CD14-positive monocyte (primary cell): ENCODE measurements at regions not wholly inside any gene's neighbourhood (a gene's known extent, or its start where the extent isn't known, plus 50 kb on each side); places are given as distances from the start of the nearest gene placed in this dataset.

Experiments used
- DNase-seq, 3 donors: peaks; one replicate each; pipeline ENCODE4 v3.0.0-alpha.2; 2011 to 2022
- H2AFZ ChIP-seq: 2 replicates; pipeline ENCODE4 v1.6.0; 2012; ENCODE audit warnings: mild to moderate bottlenecking, low read depth, low read length, inconsistent platforms; ENCODE audit not compliant: insufficient read depth, poor library complexity, severe bottlenecking
- H3K27ac ChIP-seq, 2 donors: 1 replicate in 1 of 2; 2 replicates in 1 of 2; pipeline ENCODE4 v1.5.1; 2012 to 2013; ENCODE audit warnings: low read length in 2 of 2, control low read depth in 1 of 2, inconsistent platforms in 1 of 2, low read depth in 1 of 2, mild to moderate bottlenecking in 1 of 2
- H3K27me3 ChIP-seq, 2 donors: one replicate each; pipeline versions ENCODE4 v1.6.0 to v1.6.1; 2011 to 2013; ENCODE audit warnings: low read length in 2 of 2; ENCODE audit not compliant: control insufficient read depth in 2 of 2, insufficient read depth in 2 of 2
- H3K36me3 ChIP-seq, 2 donors: replicated peaks in 1 of 2; 1 replicate in 1 of 2; 2 replicates in 1 of 2; pipeline versions ENCODE4 v1.5.1 to v1.6.1; 2012 to 2013; ENCODE audit warnings: low read length in 2 of 2, control low read depth in 1 of 2, inconsistent platforms in 1 of 2, mild to moderate bottlenecking in 1 of 2; ENCODE audit not compliant: insufficient read depth in 2 of 2, control insufficient read depth in 1 of 2
- H3K4me1 ChIP-seq, 2 donors: 1 replicate in 1 of 2; 2 replicates in 1 of 2; pipeline versions ENCODE4 v1.5.1 to v1.6.1; 2012 to 2013; ENCODE audit warnings: low read length in 2 of 2, control low read depth in 1 of 2, inconsistent platforms in 1 of 2, mild to moderate bottlenecking in 1 of 2, moderate library complexity in 1 of 2; ENCODE audit not compliant: insufficient read depth in 2 of 2, control insufficient read depth in 1 of 2
- H3K4me2 ChIP-seq: replicated peaks from 2 replicates; pipeline ENCODE3; 2012; ENCODE audit warnings: low read length, moderate library complexity, mild to moderate bottlenecking; ENCODE audit not compliant: poor library complexity, severe bottlenecking; ENCODE audit errors: extremely low read depth
- H3K4me3 ChIP-seq, 3 experiments: fragments of 200-600 bp in 1 of 3; sonication (generic) in 1 of 3; replicated peaks in 1 of 3; 1 replicate in 2 of 3; 2 replicates in 1 of 3; pipeline ENCODE4 v1.5.1; 2011 to 2013; ENCODE audit warnings: low read length in 3 of 3, mild to moderate bottlenecking in 3 of 3, control low read depth in 2 of 3, low read depth in 2 of 3, inconsistent platforms in 1 of 3, moderate library complexity in 1 of 3
- H3K79me2 ChIP-seq: 2 replicates; pipeline ENCODE4 v1.6.0; 2012; ENCODE audit warnings: mild to moderate bottlenecking, control low read depth, inconsistent platforms, low read length, moderate library complexity; ENCODE audit not compliant: insufficient read depth
- H3K9ac ChIP-seq: 2 replicates; pipeline ENCODE4 v1.6.0; 2017; ENCODE audit warnings: low read length, mild to moderate bottlenecking; ENCODE audit not compliant: insufficient read depth, poor library complexity, severe bottlenecking
- H3K9me3 ChIP-seq, 2 donors: replicated peaks in 1 of 2; 1 replicate in 1 of 2; 2 replicates in 1 of 2; pipeline versions ENCODE4 v1.5.1 to v1.6.1; 2012 to 2013; ENCODE audit warnings: low read length in 2 of 2, control low read depth in 1 of 2; ENCODE audit not compliant: control insufficient read depth in 1 of 2, insufficient read depth in 1 of 2
- H4K20me1 ChIP-seq: 2 replicates; pipeline ENCODE4 v1.6.0; 2012; ENCODE audit warnings: mild to moderate bottlenecking, low read length, control low read depth, moderate library complexity; ENCODE audit not compliant: insufficient read depth
- H3K27ac Mint-ChIP-seq, 7 donors: one replicate each; pipeline ENCODE4 v1.8.0; 2020; ENCODE audit warnings: mild to moderate bottlenecking in 7 of 7, mixed read lengths in 7 of 7, moderate library complexity in 6 of 7, inconsistent platforms in 2 of 7
- H3K27me3 Mint-ChIP-seq, 3 donors: one replicate each; pipeline ENCODE4 v1.8.0; 2021 to 2022; ENCODE audit warnings: low read depth in 3 of 3, mild to moderate bottlenecking in 3 of 3, mixed read lengths in 3 of 3, moderate library complexity in 3 of 3, inconsistent platforms in 1 of 3
- H3K36me3 Mint-ChIP-seq, 2 donors: one replicate each; pipeline ENCODE4 v1.8.0; 2020; ENCODE audit warnings: mixed read lengths in 2 of 2, inconsistent platforms in 1 of 2, mild to moderate bottlenecking in 1 of 2
- H3K4me1 Mint-ChIP-seq: one replicate; pipeline ENCODE4 v1.8.0; 2020; ENCODE audit warnings: mild to moderate bottlenecking, mixed read lengths
- H3K4me3 Mint-ChIP-seq, 2 donors: one replicate each; pipeline ENCODE4 v1.8.0; 2020; ENCODE audit warnings: mild to moderate bottlenecking in 2 of 2, mixed read lengths in 2 of 2, moderate library complexity in 1 of 2
- H3K9me3 Mint-ChIP-seq, 7 donors: one replicate each; pipeline ENCODE4 v1.8.0; 2020 to 2022; ENCODE audit warnings: mixed read lengths in 7 of 7, mild to moderate bottlenecking in 6 of 7, moderate library complexity in 6 of 7, inconsistent platforms in 2 of 7
- WGBS: methylation state at CpG from one replicate; pipeline ENCODE4 v1.1.5; 2013; ENCODE audit warnings: missing lambda C conversion rate; ENCODE audit not compliant: insufficient coverage; 5-methylcytosine and 5-hydroxymethylcytosine counted together
- intact Hi-C, 2 donors: fragments of 100-400 bp; cut with micrococcal nuclease; formaldehyde crosslinking; loops; one replicate each; pipeline versions ENCODE4 v1.15.0 to v1.15.1; 2023
- TF ChIP-seq, protein P1 (sequence below): fragments of 200-600 bp; IDR thresholded peaks from one replicate; pipeline ENCODE4 v1.8.0; 2022; ENCODE audit warnings: antibody characterized with exemption, mild to moderate bottlenecking

- Histone ChIP-seq H3K9me3 (no peaks in the 10 kb centered on the region), H3K27me3 (no peaks in the 10 kb centered on the region), H4K20me1 (no peaks in the 10 kb centered on the region), H3K9ac (no peak overlapping the region), H3K4me3 (no peak overlapping the region), H3K4me2 (no peak overlapping the region), H3K27ac (no peak overlapping the region), H3K4me1 (no peaks in the 10 kb centered on the region), H3K36me3 (no peaks in the 10 kb centered on the region), H3K79me2 (no peaks in the 10 kb centered on the region), H2AFZ (no peak overlapping the region)
- no CpG with 5 or more reads among the region's 1 CpG for WGBS
- no peak overlapping the region for H3K27ac Mint-ChIP-seq
- H3K27me3 Mint-ChIP-seq: no peaks in the 10 kb centered on the region
- no peak for DNase-seq
- H3K4me3 Mint-ChIP-seq: no peak overlapping the region
- TF ChIP-seq, protein P1, sequence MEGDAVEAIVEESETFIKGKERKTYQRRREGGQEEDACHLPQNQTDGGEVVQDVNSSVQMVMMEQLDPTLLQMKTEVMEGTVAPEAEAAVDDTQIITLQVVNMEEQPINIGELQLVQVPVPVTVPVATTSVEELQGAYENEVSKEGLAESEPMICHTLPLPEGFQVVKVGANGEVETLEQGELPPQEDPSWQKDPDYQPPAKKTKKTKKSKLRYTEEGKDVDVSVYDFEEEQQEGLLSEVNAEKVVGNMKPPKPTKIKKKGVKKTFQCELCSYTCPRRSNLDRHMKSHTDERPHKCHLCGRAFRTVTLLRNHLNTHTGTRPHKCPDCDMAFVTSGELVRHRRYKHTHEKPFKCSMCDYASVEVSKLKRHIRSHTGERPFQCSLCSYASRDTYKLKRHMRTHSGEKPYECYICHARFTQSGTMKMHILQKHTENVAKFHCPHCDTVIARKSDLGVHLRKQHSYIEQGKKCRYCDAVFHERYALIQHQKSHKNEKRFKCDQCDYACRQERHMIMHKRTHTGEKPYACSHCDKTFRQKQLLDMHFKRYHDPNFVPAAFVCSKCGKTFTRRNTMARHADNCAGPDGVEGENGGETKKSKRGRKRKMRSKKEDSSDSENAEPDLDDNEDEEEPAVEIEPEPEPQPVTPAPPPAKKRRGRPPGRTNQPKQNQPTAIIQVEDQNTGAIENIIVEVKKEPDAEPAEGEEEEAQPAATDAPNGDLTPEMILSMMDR: no peak
- no peaks in the 10 kb centered on the region for H3K4me1 Mint-ChIP-seq
- no peaks in the 10 kb centered on the region for H3K36me3 Mint-ChIP-seq
- intact Hi-C loops: no loop called here
- H3K9me3 Mint-ChIP-seq: peaks cover 0 to 3% (median 0%) of the 10 kb centered on the region in 7 donors
These were observed 778.4 kb upstream of the AADAT start for GRCh38 chr4:170868170-170868569.

GRCh38 chr4:170854097-170854496 lies 764.3 kb upstream of the AADAT start:
- Histone ChIP-seq H3K36me3 (no peaks in the 10 kb centered on the region), H4K20me1 (no peaks in the 10 kb centered on the region), H3K4me3 (no peak overlapping the region), H3K9me3 (no peaks in the 10 kb centered on the region), H3K4me2 (no peak overlapping the region), H3K27ac (no peak overlapping the region), H3K9ac (no peak overlapping the region), H3K27me3 (no peaks in the 10 kb centered on the region), H3K4me1 (no peaks in the 10 kb centered on the region), H3K79me2 (no peaks in the 10 kb centered on the region), H2AFZ (no peak overlapping the region)
- Mint-ChIP-seq H3K27me3 (no peaks in the 10 kb centered on the region), H3K36me3 (no peaks in the 10 kb centered on the region), H3K27ac (no peak overlapping the region), H3K4me3 (no peak overlapping the region), H3K9me3 (peaks cover 0 to 7% (median 0%) of the 10 kb centered on the region in 7 donors), H3K4me1 (no peaks in the 10 kb centered on the region)
- intact Hi-C loops: no loop called here
- WGBS: no CpG with 5 or more reads among the region's 1 CpG
- DNase-seq: no peak
- TF ChIP-seq, protein P1: no peak
